BE2C (cell line): ENCODE measurements at regions not wholly inside any gene's neighbourhood (a gene's known extent, or its start where the extent isn't known, plus 50 kb on each side); places are given as distances from the start of the nearest gene placed in this dataset.

Experiments used
- DNase-seq: peaks from one replicate; pipeline ENCODE4 v3.0.0-alpha.2; 2020
- H3K27me3 ChIP-seq: fragments of 250-450 bp; sonication (Bioruptor Pico); 2 replicates; pipeline ENCODE4 v1.5.1; 2020; ENCODE audit warnings: mild to moderate bottlenecking
- H3K36me3 ChIP-seq: fragments of 250-450 bp; sonication (Bioruptor Pico); 2 replicates; pipeline ENCODE4 v1.5.1; 2020; ENCODE audit warnings: mild to moderate bottlenecking
- H3K4me1 ChIP-seq: fragments of 250-450 bp; sonication (Bioruptor Pico); 2 replicates; pipeline ENCODE4 v1.5.1; 2020
- H3K4me3 ChIP-seq: 2 replicates; pipeline ENCODE4 v1.5.1; 2011; ENCODE audit warnings: low read depth, low read length
- H3K9me3 ChIP-seq: fragments of 250-450 bp; sonication (Bioruptor Pico); 2 replicates; pipeline ENCODE4 v1.5.1; 2020
- CTCF ChIP-seq: IDR thresholded peaks from 2 replicates; pipeline ENCODE4 v1.5.1; 2012; ENCODE audit warnings: mild to moderate bottlenecking, low read depth, low read length

GRCh38 chr21:23026878-23027277 lies 2028.7 kb downstream of the NCAM2 start:
- H3K36me3 ChIP-seq, result no peaks in the 10 kb centered on the region
- no peaks in the 10 kb centered on the region for H3K4me1 ChIP-seq
- no peaks in the 10 kb centered on the region for H3K9me3 ChIP-seq
- no peak for TF ChIP-seq CTCF
- H3K4me3 ChIP-seq, result no peak overlapping the region
- DNase-seq, result no peak
- no peaks in the 10 kb centered on the region for H3K27me3 ChIP-seq

- Histone ChIP-seq H3K4me3 (no peak overlapping the region), H3K9me3 (no peaks in the 10 kb centered on the region), H3K4me1 (no peaks in the 10 kb centered on the region), H3K27me3 (no peaks in the 10 kb centered on the region), H3K36me3 (no peaks in the 10 kb centered on the region)
- no peak for DNase-seq
- TF ChIP-seq CTCF, result no peak
Measured at GRCh38 chr21:23039846-23040245, 2041.6 kb downstream of the NCAM2 start.

GRCh38 chr21:23045955-23046354 lies 2047.7 kb downstream of the NCAM2 start:
- Histone ChIP-seq H3K9me3 (no peaks in the 10 kb centered on the region), H3K27me3 (no peaks in the 10 kb centered on the region)
- DNase-seq, result no peak

GRCh38 chr21:23067672-23068071 lies 2069.5 kb downstream of the NCAM2 start:
- no peaks in the 10 kb centered on the region for H3K4me1 ChIP-seq
- H3K9me3 ChIP-seq, result no peaks in the 10 kb centered on the region
- no peak for DNase-seq
- TF ChIP-seq CTCF, result no peak
- no peak overlapping the region for H3K4me3 ChIP-seq
- H3K36me3 ChIP-seq, result no peaks in the 10 kb centered on the region
- H3K27me3 ChIP-seq, result no peaks in the 10 kb centered on the region

More at GRCh38 chr21:23045955-23046354, 2047.7 kb downstream of the NCAM2 start:
- Histone ChIP-seq H3K4me1 (no peaks in the 10 kb centered on the region), H3K4me3 (no peak overlapping the region), H3K36me3 (no peaks in the 10 kb centered on the region)
- TF ChIP-seq CTCF, result no peak

- no peak for TF ChIP-seq CTCF
- Histone ChIP-seq H3K36me3 (no peaks in the 10 kb centered on the region), H3K4me1 (no peaks in the 10 kb centered on the region), H3K9me3 (no peaks in the 10 kb centered on the region), H3K27me3 (no peaks in the 10 kb centered on the region), H3K4me3 (no peak overlapping the region)
- no peak for DNase-seq
Measured at GRCh38 chr21:23083242-23083641, 2085.0 kb downstream of the NCAM2 start.

GRCh38 chr21:23093259-23093658 lies 2095.1 kb downstream of the NCAM2 start:
- Histone ChIP-seq H3K4me3 (no peak overlapping the region), H3K36me3 (no peaks in the 10 kb centered on the region), H3K9me3 (no peaks in the 10 kb centered on the region; the same call in 1 of the 2 replicates), H3K4me1 (no peaks in the 10 kb centered on the region), H3K27me3 (no peaks in the 10 kb centered on the region)
- no peak for DNase-seq
- TF ChIP-seq CTCF, result no peak
